Effector memory CD4-positive, alpha-beta T cell (primary cell): ENCODE measurements at regions not wholly inside any gene's neighbourhood (a gene's known extent, or its start where the extent isn't known, plus 50 kb on each side); places are given as distances from the start of the nearest gene placed in this dataset.
"Not testable (repeated sequence)": the region's sequence is repeated elsewhere in the genome, so short reads cannot be mapped to it uniquely, and the experiment has no call there.

Experiments
- DNase-seq, 3 donors: peaks; one replicate each; pipeline ENCODE4 v3.0.0-alpha.2; 2020
- H3K27ac ChIP-seq: 2 replicates; pipeline ENCODE4 v1.7.0; 2013; ENCODE audit warnings: mild to moderate bottlenecking, low read length, moderate library complexity; ENCODE audit not compliant: insufficient read depth, poor library complexity, severe bottlenecking
- H3K27me3 ChIP-seq: replicated peaks from 2 replicates; pipeline ENCODE4 v1.7.0; 2013; ENCODE audit warnings: mild to moderate bottlenecking, low read length; ENCODE audit not compliant: insufficient read depth, control insufficient read depth, poor library complexity, severe bottlenecking
- H3K36me3 ChIP-seq: 2 replicates; pipeline ENCODE4 v1.7.0; 2013; ENCODE audit warnings: mild to moderate bottlenecking, low read length, moderate library complexity; ENCODE audit not compliant: control insufficient read depth, insufficient read depth
- H3K4me1 ChIP-seq: 2 replicates; pipeline ENCODE4 v1.7.0; 2013; ENCODE audit warnings: low read length, mild to moderate bottlenecking; ENCODE audit not compliant: control insufficient read depth, insufficient read depth, poor library complexity, severe bottlenecking
- H3K4me3 ChIP-seq: 2 replicates; pipeline ENCODE4 v1.7.0; 2013; ENCODE audit warnings: low read length, low read depth, mild to moderate bottlenecking; ENCODE audit not compliant: insufficient read depth, poor library complexity, severe bottlenecking
- H3K9me3 ChIP-seq: 2 replicates; pipeline ENCODE4 v1.7.0; 2013; ENCODE audit warnings: mild to moderate bottlenecking, low read length, moderate library complexity; ENCODE audit not compliant: control insufficient read depth

GRCh38 chr5:128857076-128857677 lies 108.1 kb upstream of the SLC27A6 start:
- H3K27ac ChIP-seq, result no peak overlapping the region
- no peaks in the 10 kb centered on the region for H3K4me1 ChIP-seq
- H3K4me3 ChIP-seq, result no peak overlapping the region
- no peaks in the 10 kb centered on the region for H3K27me3 ChIP-seq
- DNase-seq, result no peak
- H3K36me3 ChIP-seq, result no peaks in the 10 kb centered on the region
- H3K9me3 ChIP-seq, result no peaks in the 10 kb centered on the region

- H3K27ac ChIP-seq, result no peak overlapping the region
- DNase-seq, result no peak
- no peaks in the 10 kb centered on the region for H3K27me3 ChIP-seq
- no peaks in the 10 kb centered on the region for H3K36me3 ChIP-seq
- H3K4me1 ChIP-seq, result no peaks in the 10 kb centered on the region
- H3K4me3 ChIP-seq, result no peak overlapping the region
- no peaks in the 10 kb centered on the region for H3K9me3 ChIP-seq
These were observed 106.3 kb upstream of the SLC27A6 start for GRCh38 chr5:128858995-128859394.

GRCh38 chr5:128861155-128861554 lies 104.1 kb upstream of the SLC27A6 start:
- DNase-seq, H3K27me3 ChIP-seq, H3K4me1 ChIP-seq, H3K9me3 ChIP-seq, H3K36me3 ChIP-seq, H3K4me3 ChIP-seq, H3K27ac ChIP-seq: not testable (repeated sequence)

GRCh38 chr5:128869970-128870369 lies 95.3 kb upstream of the SLC27A6 start:
- H3K9me3 ChIP-seq, result no peaks in the 10 kb centered on the region
- H3K4me1 ChIP-seq, result no peaks in the 10 kb centered on the region
- no peaks in the 10 kb centered on the region for H3K27me3 ChIP-seq
- no peak overlapping the region for H3K4me3 ChIP-seq
- H3K27ac ChIP-seq, result no peak overlapping the region
- no peaks in the 10 kb centered on the region for H3K36me3 ChIP-seq
- DNase-seq, result no peak

- no peaks in the 10 kb centered on the region for H3K9me3 ChIP-seq
- no peaks in the 10 kb centered on the region for H3K27me3 ChIP-seq
- no peaks in the 10 kb centered on the region for H3K4me1 ChIP-seq
- H3K36me3 ChIP-seq, result no peaks in the 10 kb centered on the region
- H3K4me3 ChIP-seq, result no peak overlapping the region
- DNase-seq, result no peak
- no peak overlapping the region for H3K27ac ChIP-seq
These were observed 94.9 kb upstream of the SLC27A6 start for GRCh38 chr5:128870373-128870772.

- Histone ChIP-seq H3K36me3 (no peaks in the 10 kb centered on the region), H3K27me3 (no peaks in the 10 kb centered on the region), H3K4me3 (no peak overlapping the region), H3K27ac (no peak overlapping the region), H3K9me3 (no peaks in the 10 kb centered on the region), H3K4me1 (no peaks in the 10 kb centered on the region)
- no peak for DNase-seq
These were observed 94.4 kb upstream of the SLC27A6 start for GRCh38 chr5:128870923-128871322.

GRCh38 chr5:128876569-128877382 lies 88.5 kb upstream of the SLC27A6 start:
- H3K36me3 ChIP-seq, result no peaks in the 10 kb centered on the region
- H3K4me1 ChIP-seq, result no peaks in the 10 kb centered on the region
- no peak for DNase-seq
- H3K27ac ChIP-seq, result no peak overlapping the region
- H3K27me3 ChIP-seq, result no peaks in the 10 kb centered on the region
- no peaks in the 10 kb centered on the region for H3K9me3 ChIP-seq
- no peak overlapping the region for H3K4me3 ChIP-seq

GRCh38 chr5:128877476-128877875 lies 87.8 kb upstream of the SLC27A6 start:
- no peaks in the 10 kb centered on the region for H3K36me3 ChIP-seq

GRCh38 chr5:128881502-128882018 lies 83.7 kb upstream of the SLC27A6 start:
- Histone ChIP-seq H3K27ac (no peak overlapping the region), H3K4me1 (no peaks in the 10 kb centered on the region), H3K27me3 (no peaks in the 10 kb centered on the region), H3K9me3 (no peaks in the 10 kb centered on the region), H3K4me3 (no peak overlapping the region), H3K36me3 (no peaks in the 10 kb centered on the region)
- DNase-seq, result no peak

More at GRCh38 chr5:128877476-128877875, 87.8 kb upstream of the SLC27A6 start:
- no peak for DNase-seq
- no peaks in the 10 kb centered on the region for H3K27me3 ChIP-seq
- H3K4me1 ChIP-seq, result no peaks in the 10 kb centered on the region
- no peak overlapping the region for H3K27ac ChIP-seq
- no peaks in the 10 kb centered on the region for H3K9me3 ChIP-seq
- H3K4me3 ChIP-seq, result no peak overlapping the region

GRCh38 chr5:128885649-128886255 lies 79.5 kb upstream of the SLC27A6 start:
- no peak overlapping the region for H3K4me3 ChIP-seq
- no peak for DNase-seq
- no peaks in the 10 kb centered on the region for H3K36me3 ChIP-seq
- no peak overlapping the region for H3K27ac ChIP-seq
- no peaks in the 10 kb centered on the region for H3K4me1 ChIP-seq
- no peaks in the 10 kb centered on the region for H3K27me3 ChIP-seq
- H3K9me3 ChIP-seq, result no peaks in the 10 kb centered on the region
